ENCODE measurements at regions not wholly inside any gene's neighbourhood (a gene's known extent, or its start where the extent isn't known, plus 50 kb on each side); places are given as distances from the start of the nearest gene placed in this dataset.

DNA sequence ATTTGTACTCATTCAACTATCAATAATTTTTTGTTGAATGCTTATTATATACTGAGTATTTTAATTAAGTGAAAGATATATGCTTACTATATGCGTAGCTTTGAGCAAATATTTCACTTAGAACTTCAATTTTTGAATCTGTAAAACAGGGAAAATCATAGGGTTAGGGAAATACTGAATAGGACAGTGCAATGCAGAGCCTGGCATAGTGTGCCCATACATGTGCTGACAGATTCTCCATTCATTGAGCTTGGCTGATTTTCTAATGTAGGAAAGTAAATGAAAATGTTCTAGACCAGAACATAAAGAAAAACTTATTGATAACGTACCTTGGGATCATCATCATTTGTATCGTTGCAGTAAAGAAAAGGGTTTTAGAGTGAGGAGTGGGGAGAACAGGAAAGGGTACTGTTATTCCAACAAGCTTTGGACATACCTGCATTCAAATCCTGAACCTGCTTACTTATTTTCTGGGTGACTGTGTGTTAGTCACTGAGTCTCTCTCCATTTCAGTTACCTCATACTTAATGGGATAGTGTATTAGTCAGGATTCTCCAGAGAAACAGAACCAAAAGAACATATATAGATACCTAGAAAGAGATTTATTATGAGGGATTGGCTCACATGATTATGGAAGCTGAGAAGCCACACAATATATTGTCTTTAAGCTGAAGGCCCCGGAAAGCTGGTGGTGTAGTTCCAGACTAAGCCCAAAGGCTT lies 436.4 kb downstream of the ADAMTS20 start:
- Histone ChIP-seq H3K4me3 (ENCODE audit: low read length) (no peak overlapping the region), H3K4me1 (ENCODE audit: control insufficient read depth, insufficient read depth, low read length) (peaks cover 3% of the 10 kb centered on the region), H3K27ac (ENCODE audit: low read length) (no peak overlapping the region), H3K9me3 (ENCODE audit: control insufficient read depth, low read length) (no peaks in the 10 kb centered on the region), H3K27me3 (ENCODE audit: control insufficient read depth, insufficient read depth) (no peaks in the 10 kb centered on the region)
- WGBS, result 95% methylated on average over 4 of the region's 4 CpGs
- intact Hi-C loops (cut with DNase I), result no loop called here
- DNase-seq, result no peak
- ATAC-seq, result no peak

- no peak for DNase-seq
- H3K4me1 ChIP-seq (ENCODE audit: control insufficient read depth, insufficient read depth, low read length), result peaks cover 3% of the 10 kb centered on the region
- WGBS, result 93% methylated on average over 3 of the region's 3 CpGs
- no peak overlapping the region for H3K27ac ChIP-seq (ENCODE audit: low read length)
- H3K9me3 ChIP-seq (ENCODE audit: control insufficient read depth, low read length), result no peaks in the 10 kb centered on the region
- H3K4me3 ChIP-seq (ENCODE audit: low read length), result no peak overlapping the region
- intact Hi-C loops (cut with DNase I), result no loop called here
- ATAC-seq, result no peak
- H3K27me3 ChIP-seq (ENCODE audit: control insufficient read depth, insufficient read depth), result no peaks in the 10 kb centered on the region
These were observed 437.7 kb downstream of the ADAMTS20 start for GRCh38 chr12:43114316-43114715.

DNA sequence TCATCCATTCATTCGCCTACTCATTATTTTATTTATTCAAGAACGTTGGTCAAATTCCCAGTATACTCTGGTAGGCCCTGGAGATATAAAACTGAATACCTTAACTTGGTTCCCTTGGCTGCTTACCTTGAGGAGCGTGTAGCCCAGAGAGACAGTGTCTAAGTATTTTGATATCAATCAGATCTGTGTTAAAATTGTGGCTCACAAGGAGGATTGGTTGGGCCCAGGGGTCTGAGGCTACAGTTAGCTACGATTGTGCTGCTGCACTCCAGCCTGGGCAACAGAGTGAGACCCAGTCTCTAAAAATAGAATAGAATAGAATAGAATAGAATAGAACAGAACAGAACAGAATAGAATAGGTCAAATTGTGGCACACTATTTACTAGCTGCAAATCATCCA lies 438.4 kb downstream of the ADAMTS20 start:
- intact Hi-C loops (cut with DNase I), result no loop called here
- Histone ChIP-seq H3K27me3 (ENCODE audit: control insufficient read depth, insufficient read depth) (no peaks in the 10 kb centered on the region), H3K27ac (ENCODE audit: low read length) (no peak overlapping the region), H3K4me3 (ENCODE audit: low read length) (no peak overlapping the region), H3K9me3 (ENCODE audit: control insufficient read depth, low read length) (no peaks in the 10 kb centered on the region), H3K4me1 (ENCODE audit: control insufficient read depth, insufficient read depth, low read length) (peaks cover 3% of the 10 kb centered on the region)
- 80% methylated on average over 4 of the region's 4 CpGs for WGBS
- DNase-seq (no peak), ATAC-seq (no peak)

DNA sequence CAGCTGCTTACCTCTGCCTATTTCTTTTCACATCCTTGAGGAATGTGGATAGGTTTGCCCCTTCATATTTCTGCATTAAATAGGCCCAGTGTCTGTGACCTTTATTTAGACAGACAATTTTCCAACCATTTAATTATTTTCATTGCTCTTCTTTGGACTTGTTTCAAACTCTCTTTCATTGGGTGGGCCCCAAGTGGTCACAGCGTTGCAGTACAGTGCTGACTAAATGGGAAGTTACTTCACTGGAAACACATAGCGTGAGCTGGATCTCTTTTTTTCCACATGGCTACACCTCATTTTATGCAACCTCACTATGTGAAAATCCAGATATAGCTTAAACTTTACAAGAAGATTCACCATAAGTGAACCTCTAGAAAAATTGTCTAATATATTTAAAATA lies 438.9 kb downstream of the ADAMTS20 start:
- Histone ChIP-seq H3K9me3 (ENCODE audit: control insufficient read depth, low read length) (no peaks in the 10 kb centered on the region), H3K27me3 (ENCODE audit: control insufficient read depth, insufficient read depth) (no peaks in the 10 kb centered on the region), H3K4me3 (ENCODE audit: low read length) (no peak overlapping the region), H3K4me1 (ENCODE audit: control insufficient read depth, insufficient read depth, low read length) (peaks cover 3% of the 10 kb centered on the region), H3K27ac (ENCODE audit: low read length) (no peak overlapping the region)
- intact Hi-C loops (cut with DNase I), result no loop called here
- DNase-seq (no peak), ATAC-seq (no peak)
- 53% methylated on average over 2 of the region's 2 CpGs for WGBS

- H3K27ac ChIP-seq (ENCODE audit: low read length), result no peak overlapping the region
- ATAC-seq (no peak), DNase-seq (no peak)
These were observed 439.7 kb downstream of the ADAMTS20 start for GRCh38 chr12:43112101-43112920.

DNA sequence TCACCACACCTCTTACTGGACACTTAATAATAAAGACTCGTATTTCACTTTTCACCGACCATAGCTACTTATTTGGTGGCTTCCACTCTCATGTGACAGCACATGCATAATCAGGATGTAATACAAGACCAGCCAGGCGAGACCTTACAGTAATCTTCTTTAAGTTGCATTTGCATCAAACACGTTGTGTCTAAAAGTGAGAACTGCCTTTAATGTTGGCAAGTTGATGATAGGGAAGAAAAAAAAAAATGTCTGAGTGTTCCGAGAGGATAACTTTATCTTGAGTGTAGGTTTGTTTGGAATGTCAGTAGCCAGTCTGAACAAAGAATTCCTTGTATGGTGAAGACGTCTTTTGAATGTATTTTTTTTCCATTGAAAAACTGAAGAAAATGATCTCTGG lies 440.4 kb downstream of the ADAMTS20 start:
- no peak for ATAC-seq
- Histone ChIP-seq H3K9me3 (ENCODE audit: control insufficient read depth, low read length) (no peaks in the 10 kb centered on the region), H3K4me1 (ENCODE audit: control insufficient read depth, insufficient read depth, low read length) (peaks cover 3% of the 10 kb centered on the region), H3K27ac (ENCODE audit: low read length) (no peak overlapping the region), H3K4me3 (ENCODE audit: low read length) (no peak overlapping the region), H3K27me3 (ENCODE audit: control insufficient read depth, insufficient read depth) (no peaks in the 10 kb centered on the region)
- WGBS, result 40% methylated on average over 6 of the region's 6 CpGs
- intact Hi-C loops (cut with DNase I), result no loop called here
- DNase-seq, result no peak

More at GRCh38 chr12:43112101-43112920, 439.7 kb downstream of the ADAMTS20 start:
- no peaks in the 10 kb centered on the region for H3K27me3 ChIP-seq (ENCODE audit: control insufficient read depth, insufficient read depth)
- WGBS, result 43% methylated on average over 8 of the region's 8 CpGs
- no peaks in the 10 kb centered on the region for H3K9me3 ChIP-seq (ENCODE audit: control insufficient read depth, low read length)
- H3K4me1 ChIP-seq (ENCODE audit: control insufficient read depth, insufficient read depth, low read length), result peaks cover 3% of the 10 kb centered on the region
- intact Hi-C loops (cut with DNase I), result no loop called here
- H3K4me3 ChIP-seq (ENCODE audit: low read length), result no peak overlapping the region

DNA sequence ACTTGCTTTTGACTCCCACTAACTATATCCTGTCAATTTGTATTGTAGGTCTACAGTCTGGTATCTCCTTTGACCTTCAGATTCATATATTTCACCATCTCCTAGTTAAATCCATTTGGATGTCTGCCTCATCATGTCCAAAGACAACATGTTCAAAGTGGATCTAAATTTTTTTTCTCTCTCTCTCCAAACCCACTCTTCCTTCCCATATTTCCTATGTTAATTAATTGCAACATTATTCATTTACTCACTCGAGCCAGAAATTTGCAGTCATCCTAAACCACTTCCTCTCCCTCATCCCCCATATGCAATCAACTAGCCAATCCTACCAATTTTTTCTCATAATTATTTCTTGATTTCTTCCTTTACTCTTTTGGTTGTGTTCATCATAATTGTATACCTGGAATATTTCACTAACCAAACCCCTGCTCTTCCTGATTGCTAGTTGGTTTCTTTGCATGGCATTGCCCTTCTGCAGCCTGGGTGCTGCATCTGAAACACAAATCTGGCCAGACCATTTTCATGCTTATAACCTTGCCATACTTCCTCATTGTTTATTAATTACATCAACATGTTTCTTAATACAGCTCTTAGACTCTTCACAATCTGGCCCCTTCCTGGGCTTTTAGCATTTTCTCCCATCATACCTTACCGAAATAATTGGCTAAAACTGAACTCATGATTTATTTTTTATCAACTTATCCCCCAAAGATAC lies 442.2 kb downstream of the ADAMTS20 start:
- no peak for DNase-seq
- H3K9me3 ChIP-seq (ENCODE audit: control insufficient read depth, low read length), result no peaks in the 10 kb centered on the region
- no peak for ATAC-seq
- H3K4me1 ChIP-seq (ENCODE audit: control insufficient read depth, insufficient read depth, low read length), result peaks cover 3% of the 10 kb centered on the region
- no peaks in the 10 kb centered on the region for H3K27me3 ChIP-seq (ENCODE audit: control insufficient read depth, insufficient read depth)
- intact Hi-C loops (cut with DNase I), result no loop called here
- H3K27ac ChIP-seq (ENCODE audit: low read length), result no peak overlapping the region
- WGBS, result 75% methylated on average over 2 of the region's 2 CpGs
- H3K4me3 ChIP-seq (ENCODE audit: low read length), result no peak overlapping the region

GRCh38 chr12:43108656-43109055 lies 443.3 kb downstream of the ADAMTS20 start:
- intact Hi-C loops (cut with DNase I), result no loop called here
- Histone ChIP-seq H3K27me3 (ENCODE audit: control insufficient read depth, insufficient read depth) (no peaks in the 10 kb centered on the region), H3K27ac (ENCODE audit: low read length) (no peak overlapping the region), H3K9me3 (ENCODE audit: control insufficient read depth, low read length) (no peaks in the 10 kb centered on the region), H3K4me3 (ENCODE audit: low read length) (no peak overlapping the region), H3K4me1 (ENCODE audit: control insufficient read depth, insufficient read depth, low read length) (peaks cover 3% of the 10 kb centered on the region)
- DNase-seq (no peak), ATAC-seq (no peak)
- 74% methylated on average over 3 of the region's 3 CpGs for WGBS

DNA sequence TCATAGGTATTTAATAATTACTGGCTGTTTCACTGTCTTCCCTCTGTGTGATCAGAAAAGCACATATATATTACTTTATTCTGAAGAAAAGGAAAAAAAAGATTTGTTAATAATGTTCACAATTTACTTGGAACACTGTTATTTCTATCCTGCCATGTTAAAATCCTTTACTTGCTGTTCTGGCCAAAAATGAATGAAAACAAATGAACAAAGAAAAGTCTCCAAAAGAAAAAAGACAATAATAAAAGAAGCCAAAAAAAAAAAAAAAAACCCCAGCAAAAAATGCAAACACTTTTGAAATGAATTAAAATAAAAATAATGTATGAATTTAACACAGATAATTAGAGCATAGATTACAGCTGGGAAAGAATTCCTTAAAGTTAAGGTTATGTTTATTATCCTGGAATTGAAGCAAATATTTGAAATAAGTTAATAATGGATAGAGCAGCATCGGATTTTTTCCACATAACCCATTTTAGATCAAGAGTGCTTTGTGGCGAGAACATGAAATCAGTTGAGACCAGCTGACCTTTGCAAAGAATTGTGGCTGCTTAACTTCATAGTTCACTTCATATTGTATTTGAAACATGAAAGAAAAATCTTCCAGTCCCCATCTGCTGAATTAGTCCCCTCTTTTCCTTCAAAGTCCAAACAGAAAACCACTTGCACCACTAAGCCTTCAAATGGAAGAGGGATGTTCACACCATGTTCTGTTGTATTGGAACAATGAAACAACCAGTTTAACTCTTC lies 444.8 kb downstream of the ADAMTS20 start:
- Histone ChIP-seq H3K4me1 (ENCODE audit: control insufficient read depth, insufficient read depth, low read length) (peaks cover 2% of the 10 kb centered on the region), H3K27ac (ENCODE audit: low read length) (no peak overlapping the region), H3K27me3 (ENCODE audit: control insufficient read depth, insufficient read depth) (no peaks in the 10 kb centered on the region), H3K4me3 (ENCODE audit: low read length) (no peak overlapping the region), H3K9me3 (ENCODE audit: control insufficient read depth, low read length) (no peaks in the 10 kb centered on the region)
- ATAC-seq, result no peak
- intact Hi-C loops (cut with DNase I), result no loop called here
- no peak for DNase-seq
- 60% methylated on average over 2 of the region's 2 CpGs for WGBS

GRCh38 chr12:43106355-43106754 lies 445.6 kb downstream of the ADAMTS20 start:
- intact Hi-C loops (cut with DNase I), result no loop called here
- no peaks in the 10 kb centered on the region for H3K9me3 ChIP-seq (ENCODE audit: control insufficient read depth, low read length)
- 59% methylated on average over 3 of the region's 3 CpGs for whole genome bisulfite sequencing

More at GRCh38 chr12:43106355-43106754, 445.6 kb downstream of the ADAMTS20 start:
- no peak for DNase-seq
- Histone ChIP-seq H3K27ac (ENCODE audit: low read length) (no peak overlapping the region), H3K4me3 (ENCODE audit: low read length) (no peak overlapping the region), H3K27me3 (ENCODE audit: control insufficient read depth, insufficient read depth) (no peaks in the 10 kb centered on the region), H3K4me1 (ENCODE audit: control insufficient read depth, insufficient read depth, low read length) (no peaks in the 10 kb centered on the region)
- no peak for ATAC-seq
